Fibroblast of mammary gland (primary cell): ENCODE measurements at regions not wholly inside any gene's neighbourhood (a gene's known extent, or its start where the extent isn't known, plus 50 kb on each side); places are given as distances from the start of the nearest gene placed in this dataset.
"Not testable (repeated sequence)": the region's sequence is repeated elsewhere in the genome, so short reads cannot be mapped to it uniquely, and the experiment has no call there.

Source experiments
- DNase-seq: peaks from one replicate; pipeline ENCODE4 v3.0.0-alpha.2; 2010; ENCODE audit warnings: low read depth
- H3K4me3 ChIP-seq: 2 replicates; pipeline ENCODE4 v1.5.1; 2011; ENCODE audit warnings: low read depth, mild to moderate bottlenecking, low read length, moderate library complexity; ENCODE audit not compliant: control insufficient read depth
- CTCF ChIP-seq: conservative IDR thresholded peaks from 2 replicates; pipeline ENCODE4 v1.5.1; 2011; ENCODE audit warnings: low read depth, low read length, inconsistent platforms; ENCODE audit not compliant: control insufficient read depth, insufficient read depth

GRCh38 chr6:11380549-11380948 is 148.1 kb upstream of the NEDD9 start:
- no peak for TF ChIP-seq CTCF
- DNase-seq = no peak
- no peak overlapping the region for H3K4me3 ChIP-seq

- H3K4me3 ChIP-seq = no peak overlapping the region
- TF ChIP-seq CTCF = no peak
- no peak for DNase-seq
Measured at GRCh38 chr6:11379805-11380204, 147.3 kb upstream of the NEDD9 start.

- H3K4me3 ChIP-seq = no peak overlapping the region
- no peak for TF ChIP-seq CTCF
- DNase-seq = no peak
Measured at GRCh38 chr6:11378639-11379038, 146.2 kb upstream of the NEDD9 start.

- TF ChIP-seq CTCF = no peak
- DNase-seq = no peak
Measured at GRCh38 chr6:11374036-11375010, 141.9 kb upstream of the NEDD9 start.

GRCh38 chr6:11373208-11373607 is 140.7 kb upstream of the NEDD9 start:
- H3K4me3 ChIP-seq = no peak overlapping the region
- no peak for TF ChIP-seq CTCF
- DNase-seq = no peak

More at GRCh38 chr6:11374036-11375010, 141.9 kb upstream of the NEDD9 start:
- H3K4me3 ChIP-seq = no peak overlapping the region

- not testable (repeated sequence) for DNase-seq, H3K4me3 ChIP-seq
Measured at GRCh38 chr6:11372186-11372790, 139.8 kb upstream of the NEDD9 start.
